H9 (cell line): ENCODE measurements at regions not wholly inside any gene's neighbourhood (a gene's known extent, or its start where the extent isn't known, plus 50 kb on each side); places are given as distances from the start of the nearest gene placed in this dataset.
A peak's percentile ranks its signal among the peaks of the same experiment; 100 is the strongest.

Experiments used
- DNase-seq: peaks from one replicate; pipeline ENCODE4 v3.0.0-alpha.2; 2017
- H2AFZ ChIP-seq: one replicate; pipeline ENCODE4 v1.6.1; 2013; ENCODE audit warnings: mild to moderate bottlenecking, low read length, control low read depth, moderate library complexity
- H2AK5ac ChIP-seq: 2 replicates; pipeline ENCODE4 v1.6.1; 2013; ENCODE audit warnings: low read length, control low read depth, mixed read lengths; ENCODE audit not compliant: insufficient read length
- H2BK120ac ChIP-seq: one replicate; pipeline ENCODE4 v1.6.1; 2013; ENCODE audit warnings: low read depth, mild to moderate bottlenecking, low read length, control low read depth, inconsistent platforms; ENCODE audit not compliant: poor library complexity, severe bottlenecking
- H2BK12ac ChIP-seq: 2 replicates; pipeline ENCODE4 v1.6.1; 2013; ENCODE audit warnings: low read length, control low read depth, mixed read lengths, low read depth; ENCODE audit not compliant: insufficient read length
- H2BK15ac ChIP-seq: 2 replicates; pipeline ENCODE4 v1.6.1; 2013; ENCODE audit warnings: low read depth, low read length, control low read depth
- H2BK20ac ChIP-seq: one replicate; pipeline ENCODE4 v1.6.1; 2013; ENCODE audit warnings: low read depth, mild to moderate bottlenecking, low read length, control low read depth, inconsistent platforms; ENCODE audit not compliant: poor library complexity, severe bottlenecking
- H2BK5ac ChIP-seq: 2 replicates; pipeline ENCODE4 v1.6.1; 2013; ENCODE audit warnings: low read length, control low read depth, mixed read lengths; ENCODE audit not compliant: insufficient read length
- H3K14ac ChIP-seq: 2 replicates; pipeline ENCODE4 v1.6.1; 2013; ENCODE audit warnings: low read length, control low read depth; ENCODE audit not compliant: insufficient read depth
- H3K18ac ChIP-seq: 2 replicates; pipeline ENCODE4 v1.6.1; 2013; ENCODE audit warnings: low read depth, mild to moderate bottlenecking, mixed read lengths, low read length, control low read depth; ENCODE audit not compliant: insufficient read length
- H3K23ac ChIP-seq: 2 replicates; pipeline ENCODE4 v1.6.1; 2013; ENCODE audit warnings: low read length, control low read depth, mixed read lengths, low read depth; ENCODE audit not compliant: insufficient read length
- H3K23me2 ChIP-seq: 2 replicates; pipeline ENCODE4 v1.6.1; 2013; ENCODE audit warnings: low read depth, mild to moderate bottlenecking, mixed read lengths, low read length, control low read depth; ENCODE audit not compliant: insufficient read length, poor library complexity, severe bottlenecking
- H3K27ac ChIP-seq: 2 replicates; pipeline ENCODE4 v1.5.1; 2013; ENCODE audit warnings: low read length, control low read depth, mixed read lengths, low read depth; ENCODE audit not compliant: insufficient read length
- H3K27me3 ChIP-seq: 2 replicates; pipeline ENCODE4 v1.6.1; 2013; ENCODE audit warnings: low read length, control low read depth, inconsistent platforms; ENCODE audit not compliant: insufficient read depth
- H3K4ac ChIP-seq: 2 replicates; pipeline ENCODE4 v1.6.1; 2013; ENCODE audit warnings: low read depth, mild to moderate bottlenecking, control low read depth, inconsistent platforms, low read length, moderate library complexity
- H3K4me1 ChIP-seq: 2 replicates; pipeline ENCODE4 v1.6.1; 2013; ENCODE audit warnings: low read length, control low read depth, inconsistent platforms; ENCODE audit not compliant: insufficient read depth
- H3K4me2 ChIP-seq: 2 replicates; pipeline ENCODE4 v1.6.1; 2013; ENCODE audit warnings: low read length, control low read depth, mixed read lengths; ENCODE audit not compliant: insufficient read length, insufficient read depth
- H3K56ac ChIP-seq: 2 replicates; pipeline ENCODE4 v1.6.1; 2013; ENCODE audit warnings: low read depth, mild to moderate bottlenecking, mixed read lengths, low read length, control low read depth; ENCODE audit not compliant: insufficient read length
- H3K79me1 ChIP-seq: 2 replicates; pipeline ENCODE4 v1.6.1; 2013; ENCODE audit warnings: low read depth, mild to moderate bottlenecking, moderate library complexity, low read length, control low read depth, inconsistent platforms; ENCODE audit not compliant: insufficient read depth, poor library complexity, severe bottlenecking
- H3K79me2 ChIP-seq: 2 replicates; pipeline ENCODE4 v1.6.1; 2013; ENCODE audit warnings: low read length, control low read depth, inconsistent platforms; ENCODE audit not compliant: insufficient read depth
- H3K9ac ChIP-seq: 2 replicates; pipeline ENCODE4 v1.6.1; 2013; ENCODE audit warnings: low read length, control low read depth, mixed read lengths; ENCODE audit not compliant: insufficient read length; ENCODE audit errors: extremely low read depth
- H3K9me3 ChIP-seq: one replicate; pipeline ENCODE4 v1.6.1; 2013; ENCODE audit warnings: low read depth, low read length, inconsistent platforms; ENCODE audit not compliant: control insufficient read depth
- H3T11ph ChIP-seq: one replicate; pipeline ENCODE4 v1.6.1; 2013; ENCODE audit warnings: mild to moderate bottlenecking, low read length, control low read depth, inconsistent platforms
- H4K20me1 ChIP-seq: one replicate; pipeline ENCODE4 v1.6.1; 2013; ENCODE audit not compliant: control insufficient read depth, insufficient read length, insufficient read depth
- H4K5ac ChIP-seq: 2 replicates; pipeline ENCODE4 v1.6.1; 2013; ENCODE audit warnings: low read depth, mild to moderate bottlenecking, mixed read lengths, low read length, control low read depth; ENCODE audit not compliant: insufficient read length
- H4K8ac ChIP-seq: replicated peaks from 2 replicates; pipeline ENCODE4 v1.6.1; 2013; ENCODE audit warnings: low read length, control low read depth, mixed read lengths, low read depth; ENCODE audit not compliant: insufficient read length
- H4K91ac ChIP-seq: 2 replicates; pipeline ENCODE4 v1.6.1; 2013; ENCODE audit warnings: low read depth, mild to moderate bottlenecking, moderate library complexity, mixed read lengths, low read length, control low read depth; ENCODE audit not compliant: insufficient read length
- H3K27ac Mint-ChIP-seq, 3 experiments: 2 replicates in 2 of 3; 3 replicates in 1 of 3; pipeline ENCODE4 v1.8.0; 2020 to 2021; ENCODE audit warnings: mixed read lengths in 3 of 3, mild to moderate bottlenecking in 1 of 3, moderate library complexity in 1 of 3
- H3K27me3 Mint-ChIP-seq: 2 replicates; pipeline ENCODE4 v1.8.0; 2021; ENCODE audit warnings: low read depth, mild to moderate bottlenecking, moderate library complexity, mixed read lengths
- H3K36me3 Mint-ChIP-seq, 3 experiments: 2 replicates in 2 of 3; 3 replicates in 1 of 3; pipeline ENCODE4 v1.8.0; 2020 to 2021; ENCODE audit warnings: low read depth in 3 of 3, mixed read lengths in 3 of 3; ENCODE audit not compliant: insufficient read depth in 1 of 3
- H3K4me1 Mint-ChIP-seq, 2 experiments: 2 replicates each; pipeline ENCODE4 v1.8.0; 2020; ENCODE audit warnings: mixed read lengths in 2 of 2
- H3K4me3 Mint-ChIP-seq, 2 experiments: 2 replicates in 1 of 2; 3 replicates in 1 of 2; pipeline ENCODE4 v1.8.0; 2020 to 2021; ENCODE audit warnings: mild to moderate bottlenecking in 2 of 2, mixed read lengths in 2 of 2, moderate library complexity in 1 of 2
- H3K9me3 Mint-ChIP-seq, 2 experiments: 2 replicates in 1 of 2; 3 replicates in 1 of 2; pipeline ENCODE4 v1.8.0; 2020; ENCODE audit warnings: mild to moderate bottlenecking in 2 of 2, mixed read lengths in 2 of 2, moderate library complexity in 1 of 2
- CTCF ChIP-seq: fragments of 200-600 bp; sonication (generic); conservative IDR thresholded peaks from 3 replicates; pipeline ENCODE4 v1.8.0; 2021; ENCODE audit warnings: antibody characterized with exemption, mild to moderate bottlenecking
- WGBS: extraction: QIAGEN DNeasy Blood & Tissue Kit; methylation state at CpG from one replicate; pipeline ENCODE4 v1.1.7; 2013; ENCODE audit warnings: missing lambda C conversion rate, low lambda C conversion rate, mixed read lengths; ENCODE audit not compliant: insufficient read length; ENCODE audit errors: extremely low coverage; 5-methylcytosine and 5-hydroxymethylcytosine counted together

GRCh38 chr6:169321546-169321945 is 67.9 kb upstream of the THBS2 start:
- H3K27me3 Mint-ChIP-seq: no peaks in the 10 kb centered on the region; the same call in 1 of the 2 replicates
- H3K27ac Mint-ChIP-seq: peak overlapping the region in 1 of 3 experiments; percentile 46; a peak in 1 of 7 replicates
- Histone ChIP-seq H2BK5ac (no peak overlapping the region), H3K9me3 (no peaks in the 10 kb centered on the region), H3K4ac (no peak overlapping the region), H2BK20ac (no peak overlapping the region), H3T11ph (no peak overlapping the region), H2BK12ac (no peak overlapping the region), H3K14ac (no peak overlapping the region), H2AFZ (no peak overlapping the region), H3K4me1 (no peaks in the 10 kb centered on the region), H3K27ac (no peak overlapping the region), H4K5ac (no peak overlapping the region), H3K79me1 (no peaks in the 10 kb centered on the region), H4K8ac (no peak overlapping the region), H3K79me2 (no peaks in the 10 kb centered on the region), H4K20me1 (no peaks in the 10 kb centered on the region), H3K56ac (no peak overlapping the region), H3K18ac (no peak overlapping the region), H2BK120ac (no peak overlapping the region), H2BK15ac (no peak overlapping the region), H3K27me3 (no peaks in the 10 kb centered on the region), H3K23me2 (no peaks in the 10 kb centered on the region), H4K91ac (no peak overlapping the region), H3K23ac (no peak overlapping the region), H2AK5ac (no peak overlapping the region), H3K4me2 (no peak overlapping the region), H3K9ac (no peak overlapping the region)
- no CpG with 5 or more reads among the region's 7 CpGs for WGBS
- no peaks in the 10 kb centered on the region for H3K36me3 Mint-ChIP-seq
- H3K9me3 Mint-ChIP-seq: peaks cover 0 to 1% of the 10 kb centered on the region in 2 experiments; a peak in 2 of 5 replicates
- no peak for TF ChIP-seq CTCF
- DNase-seq: no peak
- H3K4me1 Mint-ChIP-seq: peaks cover 7 to 9% of the 10 kb centered on the region in 2 experiments
- no peak overlapping the region; a peak in 1 of 5 replicates for H3K4me3 Mint-ChIP-seq
